GM12892 (cell line): ENCODE measurements at regions not wholly inside any gene's neighbourhood (a gene's known extent, or its start where the extent isn't known, plus 50 kb on each side); places are given as distances from the start of the nearest gene placed in this dataset.

Source experiments
- DNase-seq: peaks from one replicate; pipeline ENCODE4 v3.0.0; 2011; ENCODE audit not compliant: insufficient read length
- FAIRE-seq: peaks from 2 replicates; lab custom pipeline; 2011; peaks lifted over from hg19 to GRCh38; lab: Jason Lieb, UNC
- POLR2A ChIP-seq: IDR thresholded peaks from 2 replicates; pipeline ENCODE4 v1.6.1; 2011; ENCODE audit warnings: low read depth, low read length, control low read depth
- POLR2AphosphoS5 ChIP-seq: IDR thresholded peaks from 2 replicates; pipeline ENCODE4 v1.6.1; 2011; ENCODE audit warnings: low read depth, low read length, control low read depth
- TAF1 ChIP-seq: IDR thresholded peaks from 2 replicates; pipeline ENCODE4 v1.6.1; 2011; ENCODE audit warnings: low read depth, mild to moderate bottlenecking, control low read depth, low read length, borderline replicate concordance

DNA sequence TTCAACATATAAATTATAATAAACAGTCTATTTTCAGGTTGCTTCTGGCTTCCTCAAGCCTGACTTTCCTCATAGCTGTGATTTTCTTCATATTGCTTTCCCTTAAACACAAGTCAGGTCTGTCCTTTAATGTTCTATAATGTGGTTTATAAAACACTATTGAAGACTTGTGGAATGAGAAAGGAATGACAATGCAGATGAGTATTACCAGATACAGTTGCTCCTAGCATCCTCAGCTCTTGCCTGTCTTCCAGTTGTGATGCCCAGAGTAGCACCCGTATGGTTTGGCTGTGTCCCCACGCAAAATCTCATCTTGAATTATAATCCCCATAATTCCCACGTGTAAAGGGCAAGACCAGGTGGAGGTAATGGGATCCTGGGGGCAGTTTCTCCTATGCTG is 265.7 kb upstream of the BOD1L1 start:
- no peak for DNase-seq
- TF ChIP-seq POLR2AphosphoS5 (no peak), POLR2A (no peak), TAF1 (no peak)
- FAIRE-seq: no peak

DNA sequence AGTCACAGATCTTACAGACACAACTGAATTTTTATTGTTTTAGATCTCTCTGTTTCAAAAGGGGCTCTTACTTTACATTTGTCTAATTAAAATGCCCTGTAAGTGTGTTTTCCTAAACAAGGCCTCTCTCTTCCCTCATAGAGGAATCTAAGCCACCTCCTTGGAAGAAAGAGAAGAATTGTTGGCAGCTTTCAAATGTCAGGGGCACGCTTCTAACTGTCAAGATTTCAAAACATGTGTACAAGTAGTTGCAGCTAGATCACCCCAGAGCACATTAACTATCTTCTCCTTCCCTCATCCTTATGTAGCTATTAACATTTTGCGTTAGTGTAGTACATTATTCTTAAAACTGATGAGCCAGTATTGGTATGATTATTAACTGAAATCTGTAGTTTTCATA is 266.5 kb upstream of the BOD1L1 start:
- DNase-seq: no peak
- FAIRE-seq: no peak
- no peak for TF ChIP-seq POLR2AphosphoS5
- no peak for TF ChIP-seq TAF1
- TF ChIP-seq POLR2A: no peak

DNA sequence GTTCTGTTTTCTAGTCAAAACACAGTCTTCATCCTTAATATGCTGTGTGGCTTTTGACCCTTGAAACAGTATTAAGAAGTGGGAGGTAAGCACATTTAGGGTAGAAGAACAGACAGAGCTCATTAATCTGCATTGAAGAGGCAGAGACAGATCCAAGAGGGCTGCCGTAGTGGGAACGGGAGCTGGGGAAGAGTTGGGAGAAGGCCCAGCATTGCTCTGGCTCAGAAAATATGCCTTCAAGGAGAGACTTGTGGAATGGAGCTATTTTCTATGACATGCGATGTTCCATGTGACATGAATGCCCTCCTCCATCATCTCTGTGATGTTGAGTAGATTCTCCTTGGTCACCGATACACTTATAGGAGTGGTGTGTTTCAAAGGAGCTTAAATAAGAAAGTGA is 273.3 kb upstream of the BOD1L1 start:
- FAIRE-seq (no peak), DNase-seq (no peak)
- TF ChIP-seq POLR2AphosphoS5 (no peak), POLR2A (no peak), TAF1 (no peak)

DNA sequence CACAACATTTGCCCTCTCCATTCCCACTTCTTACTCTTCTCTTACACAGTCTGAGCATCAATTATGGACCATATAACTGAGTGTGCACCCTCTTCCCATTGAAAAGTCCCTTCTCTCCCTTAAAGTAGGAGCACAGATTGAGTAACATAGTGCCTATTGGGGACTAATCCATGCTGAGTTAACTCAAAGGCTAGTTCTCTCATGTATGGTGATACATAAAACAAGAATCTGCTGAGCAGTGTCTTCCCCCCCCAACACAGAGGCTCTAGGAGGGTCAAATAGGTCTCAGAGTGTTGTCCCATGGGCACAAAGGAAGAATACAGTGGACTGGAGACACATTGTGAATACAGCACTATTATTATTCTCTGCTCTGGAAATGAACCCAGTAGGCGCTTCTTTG is 274.6 kb upstream of the BOD1L1 start:
- FAIRE-seq (no peak), DNase-seq (no peak)
- TF ChIP-seq POLR2AphosphoS5 (no peak), TAF1 (no peak), POLR2A (no peak)

DNA sequence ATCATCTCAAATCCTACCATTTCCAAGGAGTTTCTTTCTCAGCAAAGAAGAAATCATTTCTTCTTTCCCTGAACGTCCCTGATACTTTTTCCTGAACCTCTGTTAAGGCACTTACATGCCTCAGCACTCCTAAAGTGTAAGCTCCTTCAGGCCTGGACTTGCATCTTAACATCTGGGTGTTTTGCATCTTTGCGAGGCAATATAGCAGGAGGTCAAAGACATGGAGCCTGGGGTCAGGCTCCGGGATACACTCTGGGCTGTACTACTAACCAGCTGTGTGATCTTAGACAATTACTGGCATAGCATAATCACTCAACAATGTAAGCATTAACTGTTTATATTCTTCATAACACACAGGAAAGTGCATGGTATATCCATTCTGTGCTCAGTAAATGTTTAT is 275.5 kb upstream of the BOD1L1 start:
- FAIRE-seq: no peak
- TF ChIP-seq POLR2A: no peak
- TF ChIP-seq TAF1: no peak
- no peak for TF ChIP-seq POLR2AphosphoS5

DNA sequence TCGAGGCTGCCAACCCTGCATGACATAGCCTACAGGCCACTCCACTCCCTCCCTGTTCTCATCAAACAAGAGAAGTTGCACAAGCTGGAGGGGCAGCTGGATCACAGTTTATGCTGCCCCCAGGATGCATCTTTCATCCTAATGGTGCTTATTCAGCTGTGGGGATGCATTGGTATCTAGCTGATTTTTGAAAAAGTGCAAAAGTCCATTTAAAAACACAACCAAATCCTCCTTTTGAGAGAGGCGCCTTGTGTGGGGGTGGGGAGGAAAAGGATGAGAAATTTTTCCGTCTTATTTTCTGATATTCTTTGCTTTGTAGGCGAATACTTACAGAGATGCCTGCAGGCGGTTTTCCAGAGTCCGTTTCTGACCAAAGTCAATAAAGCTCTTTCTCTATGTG is 276.4 kb upstream of the BOD1L1 start:
- DNase-seq (no peak), FAIRE-seq (no peak)
- TF ChIP-seq POLR2AphosphoS5 (no peak), POLR2A (no peak), TAF1 (no peak)

More for the DNA sequence above, 275.5 kb upstream of the BOD1L1 start:
- no peak for DNase-seq

DNA sequence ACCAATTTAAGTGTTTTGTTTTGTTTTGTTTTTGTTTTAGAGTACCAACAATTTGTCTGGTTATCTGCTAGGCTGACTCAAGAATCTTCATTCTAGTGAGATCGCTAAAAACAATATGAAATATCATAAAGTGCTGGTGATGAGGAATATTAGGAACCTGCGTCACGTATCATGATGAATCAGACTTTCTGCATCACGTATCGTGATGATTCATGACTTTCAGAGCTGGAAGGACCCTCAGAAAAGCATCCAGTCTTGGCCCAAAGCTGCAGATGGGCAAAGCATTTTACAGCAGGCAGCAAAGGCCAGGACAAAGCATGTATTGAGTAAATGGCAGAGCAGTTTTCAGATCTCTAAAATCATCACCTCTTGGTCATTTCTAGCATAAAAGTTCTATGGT is 278.0 kb upstream of the BOD1L1 start:
- TF ChIP-seq POLR2A (no peak), TAF1 (no peak), POLR2AphosphoS5 (no peak)
- DNase-seq (no peak), FAIRE-seq (no peak)

DNA sequence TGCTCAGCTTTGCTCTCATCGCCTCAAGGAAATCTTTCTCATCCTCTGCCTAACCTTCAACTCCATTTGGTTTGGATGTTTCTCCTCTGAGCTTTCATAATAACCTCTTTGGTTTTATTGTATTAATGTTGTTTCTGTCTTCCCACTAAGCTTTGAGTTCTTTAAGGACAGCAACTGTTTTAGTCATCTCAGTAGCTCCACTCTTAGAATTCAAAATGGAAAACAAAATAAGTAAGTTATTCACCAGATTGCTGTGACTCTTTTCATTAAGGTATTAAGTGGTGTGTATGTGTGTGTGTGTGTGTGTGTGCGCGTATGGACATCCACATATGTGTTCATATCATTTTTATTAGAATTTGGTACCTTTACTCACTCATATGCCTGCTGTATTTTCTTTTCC is 279.2 kb upstream of the BOD1L1 start:
- FAIRE-seq: no peak

DNA sequence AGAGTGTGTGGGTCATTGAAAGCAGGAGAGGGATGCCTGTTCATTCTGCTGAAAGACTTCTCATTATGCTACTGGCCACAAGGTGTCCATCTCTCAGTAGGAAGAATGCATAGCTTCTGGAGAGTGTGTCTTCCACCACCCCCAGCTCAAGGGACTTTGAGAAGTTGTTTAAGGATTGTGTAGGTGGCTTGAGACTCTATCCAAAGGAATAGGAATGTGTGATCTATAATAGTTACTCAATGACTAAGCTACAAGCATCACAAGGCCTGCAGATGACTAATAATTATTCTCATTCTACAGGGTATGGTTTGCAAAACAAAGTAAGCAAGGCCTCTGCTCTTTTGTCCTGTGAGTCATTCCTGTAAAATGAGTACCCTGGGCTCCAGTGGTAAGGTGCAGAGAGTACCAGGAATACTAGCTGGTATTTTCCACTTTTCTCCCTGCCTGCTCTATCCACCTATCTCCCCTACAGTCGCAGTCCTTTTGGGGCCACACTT is 279.8 kb upstream of the BOD1L1 start:
- DNase-seq (no peak), FAIRE-seq (no peak)
- no peak for TF ChIP-seq POLR2AphosphoS5
- TF ChIP-seq TAF1: no peak
- TF ChIP-seq POLR2A: no peak

More for the DNA sequence above, 279.2 kb upstream of the BOD1L1 start:
- DNase-seq: no peak
- TF ChIP-seq TAF1: no peak
- no peak for TF ChIP-seq POLR2A

DNA sequence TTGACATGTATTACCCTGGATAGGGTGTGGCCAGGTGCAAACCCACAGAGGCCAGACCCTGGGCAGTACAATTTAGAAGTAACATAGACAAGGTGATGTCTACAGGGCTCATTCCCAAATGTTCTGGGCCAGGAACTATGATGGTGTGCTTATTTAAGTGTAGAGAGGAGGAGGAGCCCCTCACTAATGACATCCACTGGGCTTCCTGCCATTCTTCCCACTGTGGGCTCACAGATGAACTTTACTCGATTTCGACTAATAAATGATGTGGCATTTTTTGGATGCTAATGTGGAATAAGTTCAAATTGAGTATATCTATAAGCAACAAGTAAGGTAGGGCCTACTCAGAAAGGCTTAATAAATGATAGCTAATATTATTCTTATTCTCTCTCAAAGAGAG is 280.9 kb upstream of the BOD1L1 start:
- no peak for TF ChIP-seq POLR2A
- no peak for TF ChIP-seq TAF1
- TF ChIP-seq POLR2AphosphoS5: no peak
- FAIRE-seq (no peak), DNase-seq (no peak)

DNA sequence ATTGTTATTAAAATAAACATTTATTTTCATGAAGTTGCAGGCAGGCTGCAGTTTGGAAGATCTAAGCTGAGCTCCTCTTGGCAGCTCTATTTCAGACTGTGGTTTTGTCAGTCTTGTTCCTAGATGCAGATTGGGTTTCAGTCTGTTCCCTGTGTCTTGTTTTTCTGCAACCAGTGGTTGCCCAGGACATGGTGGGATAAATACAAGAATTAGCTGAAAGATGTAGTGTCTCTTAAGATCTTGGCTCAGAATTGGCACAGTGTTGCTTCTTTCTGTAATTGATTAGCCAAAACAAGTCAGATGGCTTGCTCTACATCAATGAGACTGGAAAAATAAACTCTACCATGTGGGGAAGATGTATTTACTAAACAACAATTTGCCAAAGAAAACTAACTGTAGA is 283.0 kb upstream of the BOD1L1 start:
- FAIRE-seq (no peak), DNase-seq (no peak)
- TF ChIP-seq POLR2AphosphoS5: no peak
- TF ChIP-seq TAF1: no peak
- TF ChIP-seq POLR2A: no peak

DNA sequence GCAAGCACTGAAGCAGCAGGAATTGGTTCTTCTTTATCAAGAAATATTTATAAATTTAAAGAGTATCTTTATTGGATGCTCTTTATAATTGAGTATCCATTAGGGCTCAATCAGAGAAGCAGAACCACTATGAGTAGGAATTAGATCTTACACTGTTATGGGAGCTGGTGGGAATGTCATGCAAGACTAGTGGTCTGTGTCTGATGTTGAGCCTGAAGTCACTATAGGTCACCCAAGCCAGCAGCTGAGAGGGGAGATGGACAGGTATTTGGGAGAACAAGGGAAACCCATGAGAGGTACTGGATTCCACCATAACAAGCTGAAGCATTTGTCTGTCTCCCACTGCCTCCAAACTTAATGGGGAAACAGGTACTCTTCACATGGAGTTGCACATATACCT is 283.7 kb upstream of the BOD1L1 start:
- TF ChIP-seq POLR2AphosphoS5 (no peak), TAF1 (no peak), POLR2A (no peak)
- no peak for DNase-seq
- no peak for FAIRE-seq
